ENCODE measurements at regions not wholly inside any gene's neighbourhood (a gene's known extent, or its start where the extent isn't known, plus 50 kb on each side); places are given as distances from the start of the nearest gene placed in this dataset.
A peak's percentile ranks its signal among the peaks of the same experiment; 100 is the strongest.

DNA sequence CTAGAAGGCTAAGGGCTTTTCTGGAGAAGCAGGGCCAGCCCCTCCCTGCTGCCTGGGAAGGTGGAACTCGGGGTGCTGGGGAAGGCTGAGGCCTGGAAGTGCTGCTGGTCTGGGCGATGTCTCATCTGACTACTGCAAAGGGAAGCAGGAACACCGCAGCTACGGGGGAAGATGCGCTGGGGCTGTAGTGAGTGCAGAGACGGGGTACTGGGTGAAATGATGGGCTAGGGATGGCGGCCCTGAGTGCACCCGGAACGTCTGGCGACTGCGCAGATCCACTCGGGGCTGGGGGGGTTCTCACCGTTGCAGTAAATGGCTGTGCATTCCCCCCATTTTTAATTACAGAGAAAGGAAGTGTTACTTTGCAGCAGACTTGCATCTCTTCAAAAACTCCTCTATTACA lies 195.4 kb upstream of the ADARB2 start (continued):
- TF ChIP-seq, protein P1, sequence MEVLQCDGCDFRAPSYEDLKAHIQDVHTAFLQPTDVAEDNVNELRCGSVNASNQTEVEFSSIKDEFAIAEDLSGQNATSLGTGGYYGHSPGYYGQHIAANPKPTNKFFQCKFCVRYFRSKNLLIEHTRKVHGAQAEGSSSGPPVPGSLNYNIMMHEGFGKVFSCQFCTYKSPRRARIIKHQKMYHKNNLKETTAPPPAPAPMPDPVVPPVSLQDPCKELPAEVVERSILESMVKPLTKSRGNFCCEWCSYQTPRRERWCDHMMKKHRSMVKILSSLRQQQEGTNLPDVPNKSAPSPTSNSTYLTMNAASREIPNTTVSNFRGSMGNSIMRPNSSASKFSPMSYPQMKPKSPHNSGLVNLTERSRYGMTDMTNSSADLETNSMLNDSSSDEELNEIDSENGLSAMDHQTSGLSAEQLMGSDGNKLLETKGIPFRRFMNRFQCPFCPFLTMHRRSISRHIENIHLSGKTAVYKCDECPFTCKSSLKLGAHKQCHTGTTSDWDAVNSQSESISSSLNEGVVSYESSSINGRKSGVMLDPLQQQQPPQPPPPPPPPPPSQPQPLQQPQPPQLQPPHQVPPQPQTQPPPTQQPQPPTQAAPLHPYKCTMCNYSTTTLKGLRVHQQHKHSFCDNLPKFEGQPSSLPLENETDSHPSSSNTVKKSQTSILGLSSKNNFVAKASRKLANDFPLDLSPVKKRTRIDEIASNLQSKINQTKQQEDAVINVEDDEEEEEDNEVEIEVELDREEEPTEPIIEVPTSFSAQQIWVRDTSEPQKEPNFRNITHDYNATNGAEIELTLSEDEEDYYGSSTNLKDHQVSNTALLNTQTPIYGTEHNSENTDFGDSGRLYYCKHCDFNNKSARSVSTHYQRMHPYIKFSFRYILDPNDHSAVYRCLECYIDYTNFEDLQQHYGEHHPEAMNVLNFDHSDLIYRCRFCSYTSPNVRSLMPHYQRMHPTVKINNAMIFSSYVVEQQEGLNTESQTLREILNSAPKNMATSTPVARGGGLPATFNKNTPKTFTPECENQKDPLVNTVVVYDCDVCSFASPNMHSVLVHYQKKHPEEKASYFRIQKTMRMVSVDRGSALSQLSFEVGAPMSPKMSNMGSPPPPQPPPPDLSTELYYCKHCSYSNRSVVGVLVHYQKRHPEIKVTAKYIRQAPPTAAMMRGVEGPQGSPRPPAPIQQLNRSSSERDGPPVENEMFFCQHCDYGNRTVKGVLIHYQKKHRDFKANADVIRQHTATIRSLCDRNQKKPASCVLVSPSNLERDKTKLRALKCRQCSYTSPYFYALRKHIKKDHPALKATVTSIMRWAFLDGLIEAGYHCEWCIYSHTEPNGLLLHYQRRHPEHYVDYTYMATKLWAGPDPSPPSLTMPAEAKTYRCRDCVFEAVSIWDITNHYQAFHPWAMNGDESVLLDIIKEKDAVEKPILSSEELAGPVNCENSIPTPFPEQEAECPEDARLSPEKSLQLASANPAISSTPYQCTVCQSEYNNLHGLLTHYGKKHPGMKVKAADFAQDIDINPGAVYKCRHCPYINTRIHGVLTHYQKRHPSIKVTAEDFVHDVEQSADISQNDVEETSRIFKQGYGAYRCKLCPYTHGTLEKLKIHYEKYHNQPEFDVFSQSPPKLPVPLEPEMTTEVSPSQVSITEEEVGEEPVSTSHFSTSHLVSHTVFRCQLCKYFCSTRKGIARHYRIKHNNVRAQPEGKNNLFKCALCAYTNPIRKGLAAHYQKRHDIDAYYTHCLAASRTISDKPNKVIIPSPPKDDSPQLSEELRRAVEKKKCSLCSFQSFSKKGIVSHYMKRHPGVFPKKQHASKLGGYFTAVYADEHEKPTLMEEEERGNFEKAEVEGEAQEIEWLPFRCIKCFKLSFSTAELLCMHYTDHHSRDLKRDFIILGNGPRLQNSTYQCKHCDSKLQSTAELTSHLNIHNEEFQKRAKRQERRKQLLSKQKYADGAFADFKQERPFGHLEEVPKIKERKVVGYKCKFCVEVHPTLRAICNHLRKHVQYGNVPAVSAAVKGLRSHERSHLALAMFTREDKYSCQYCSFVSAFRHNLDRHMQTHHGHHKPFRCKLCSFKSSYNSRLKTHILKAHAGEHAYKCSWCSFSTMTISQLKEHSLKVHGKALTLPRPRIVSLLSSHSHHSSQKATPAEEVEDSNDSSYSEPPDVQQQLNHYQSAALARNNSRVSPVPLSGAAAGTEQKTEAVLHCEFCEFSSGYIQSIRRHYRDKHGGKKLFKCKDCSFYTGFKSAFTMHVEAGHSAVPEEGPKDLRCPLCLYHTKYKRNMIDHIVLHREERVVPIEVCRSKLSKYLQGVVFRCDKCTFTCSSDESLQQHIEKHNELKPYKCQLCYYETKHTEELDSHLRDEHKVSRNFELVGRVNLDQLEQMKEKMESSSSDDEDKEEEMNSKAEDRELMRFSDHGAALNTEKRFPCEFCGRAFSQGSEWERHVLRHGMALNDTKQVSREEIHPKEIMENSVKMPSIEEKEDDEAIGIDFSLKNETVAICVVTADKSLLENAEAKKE (CRISPR knock-in tag; IDR thresholded peaks at IDR 0.05), result no peak
- TF ChIP-seq, protein P2, sequence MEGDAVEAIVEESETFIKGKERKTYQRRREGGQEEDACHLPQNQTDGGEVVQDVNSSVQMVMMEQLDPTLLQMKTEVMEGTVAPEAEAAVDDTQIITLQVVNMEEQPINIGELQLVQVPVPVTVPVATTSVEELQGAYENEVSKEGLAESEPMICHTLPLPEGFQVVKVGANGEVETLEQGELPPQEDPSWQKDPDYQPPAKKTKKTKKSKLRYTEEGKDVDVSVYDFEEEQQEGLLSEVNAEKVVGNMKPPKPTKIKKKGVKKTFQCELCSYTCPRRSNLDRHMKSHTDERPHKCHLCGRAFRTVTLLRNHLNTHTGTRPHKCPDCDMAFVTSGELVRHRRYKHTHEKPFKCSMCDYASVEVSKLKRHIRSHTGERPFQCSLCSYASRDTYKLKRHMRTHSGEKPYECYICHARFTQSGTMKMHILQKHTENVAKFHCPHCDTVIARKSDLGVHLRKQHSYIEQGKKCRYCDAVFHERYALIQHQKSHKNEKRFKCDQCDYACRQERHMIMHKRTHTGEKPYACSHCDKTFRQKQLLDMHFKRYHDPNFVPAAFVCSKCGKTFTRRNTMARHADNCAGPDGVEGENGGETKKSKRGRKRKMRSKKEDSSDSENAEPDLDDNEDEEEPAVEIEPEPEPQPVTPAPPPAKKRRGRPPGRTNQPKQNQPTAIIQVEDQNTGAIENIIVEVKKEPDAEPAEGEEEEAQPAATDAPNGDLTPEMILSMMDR (conservative IDR thresholded peaks at IDR 0.05; ENCODE audit: low read depth in 2 of 2), result no peak
- TF ChIP-seq JUNB (IDR thresholded peaks at IDR 0.05; ENCODE audit: unreplicated experiment) (no peak), CREB1 (CRISPR knock-in tag; IDR thresholded peaks at IDR 0.05; ENCODE audit: low read depth) (no peak), STAT1 (IDR thresholded peaks at IDR 0.05; ENCODE audit: unreplicated experiment) (no peak)

DNA sequence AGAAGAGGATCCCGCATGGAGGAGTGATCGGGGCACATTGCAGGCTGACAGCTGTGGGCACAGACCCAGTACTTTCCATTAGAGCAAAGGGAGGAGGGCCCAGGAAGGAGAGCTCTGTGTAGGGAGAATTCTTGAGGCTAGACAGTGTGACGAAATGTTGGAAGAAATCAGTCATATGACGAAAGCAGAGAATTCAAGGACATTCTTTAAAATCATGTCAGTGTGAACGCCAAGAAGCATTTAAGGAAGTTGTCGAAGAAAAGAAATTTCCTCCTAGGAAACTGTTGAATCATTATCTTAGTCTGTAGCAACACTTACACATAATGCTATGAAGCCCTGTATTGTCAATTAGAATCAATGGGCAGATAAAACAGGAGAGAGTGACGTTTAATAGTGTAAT lies 191.3 kb upstream of the ADARB2 start:
- no peak for ATAC-seq
- Mint-ChIP-seq H3K27me3 (ENCODE audit: insufficient read depth, low read depth, poor library complexity) (peaks cover 8% of the 10 kb centered on the region), H3K4me1 (peaks cover 15% of the 10 kb centered on the region), H3K36me3 (ENCODE audit: low read depth) (no peaks in the 10 kb centered on the region), H3K4me3 (no peak overlapping the region), H3K27ac (no peak overlapping the region), H3K9me3 (no peaks in the 10 kb centered on the region)
- Histone ChIP-seq H3F3A (replicated peaks; ENCODE audit: low read depth) (no peaks in the 10 kb centered on the region), H3K4me3 (no peak overlapping the region), H4K20me1 (replicated peaks; ENCODE audit: insufficient read depth) (no peaks in the 10 kb centered on the region), H3K4me1 (ENCODE audit: insufficient read depth) (peaks cover 5% of the 10 kb centered on the region; the same call in 1 of the 2 replicates), H3K27ac (ENCODE audit: low read depth) (no peak overlapping the region), H3K79me2 (replicated peaks; ENCODE audit: insufficient read depth) (no peaks in the 10 kb centered on the region), H3K27me3 (ENCODE audit: insufficient read depth) (no peaks in the 10 kb centered on the region), H2AFZ (0 out of 2 replicates have a peak overlapping the region, but pooled peaks have one; percentile 18), H3K36me3 (ENCODE audit: insufficient read depth) (no peaks in the 10 kb centered on the region), H3K4me2 (no peak overlapping the region), H3K9me2 (ENCODE audit: insufficient read depth) (no peaks in the 10 kb centered on the region)
- DNase-seq (ENCODE audit: low spot score), result no peak
- TF ChIP-seq NANOG (IDR thresholded peaks at IDR 0.05; ENCODE audit: borderline replicate concordance) (no peak), ZNF331 (CRISPR knock-in tag; IDR thresholded peaks at IDR 0.05; ENCODE audit: low read depth) (no peak), ZNF114 (CRISPR knock-in tag; IDR thresholded peaks at IDR 0.05) (no peak), STAT1 (IDR thresholded peaks at IDR 0.05; ENCODE audit: unreplicated experiment) (no peak), CREB1 (CRISPR knock-in tag; IDR thresholded peaks at IDR 0.05; ENCODE audit: low read depth) (no peak)
- TF ChIP-seq, protein P3, sequence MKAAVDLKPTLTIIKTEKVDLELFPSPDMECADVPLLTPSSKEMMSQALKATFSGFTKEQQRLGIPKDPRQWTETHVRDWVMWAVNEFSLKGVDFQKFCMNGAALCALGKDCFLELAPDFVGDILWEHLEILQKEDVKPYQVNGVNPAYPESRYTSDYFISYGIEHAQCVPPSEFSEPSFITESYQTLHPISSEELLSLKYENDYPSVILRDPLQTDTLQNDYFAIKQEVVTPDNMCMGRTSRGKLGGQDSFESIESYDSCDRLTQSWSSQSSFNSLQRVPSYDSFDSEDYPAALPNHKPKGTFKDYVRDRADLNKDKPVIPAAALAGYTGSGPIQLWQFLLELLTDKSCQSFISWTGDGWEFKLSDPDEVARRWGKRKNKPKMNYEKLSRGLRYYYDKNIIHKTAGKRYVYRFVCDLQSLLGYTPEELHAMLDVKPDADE (IDR thresholded peaks at IDR 0.05), result no peak
